Stimulated activated naive CD8-positive, alpha-beta T cell treated with anti-CD3 and anti-CD28 coated beads, Interleukin-15, Interleukin-2, amounts not matched to agents 100 U/mL and 50 U/mL, for 24 hours (primary cell): ENCODE measurements at regions not wholly inside any gene's neighbourhood (a gene's known extent, or its start where the extent isn't known, plus 50 kb on each side); places are given as distances from the start of the nearest gene placed in this dataset.
"Not testable (repeated sequence)": the region's sequence is repeated elsewhere in the genome, so short reads cannot be mapped to it uniquely, and the experiment has no call there.

Experiments used
- ATAC-seq: fragments of 150-1000 bp; cut with Tn5 transposase; one replicate; pipeline ENCODE4 v1.10.0; 2021
- DNase-seq: peaks from one replicate; pipeline ENCODE4 v3.0.0; 2021

DNA sequence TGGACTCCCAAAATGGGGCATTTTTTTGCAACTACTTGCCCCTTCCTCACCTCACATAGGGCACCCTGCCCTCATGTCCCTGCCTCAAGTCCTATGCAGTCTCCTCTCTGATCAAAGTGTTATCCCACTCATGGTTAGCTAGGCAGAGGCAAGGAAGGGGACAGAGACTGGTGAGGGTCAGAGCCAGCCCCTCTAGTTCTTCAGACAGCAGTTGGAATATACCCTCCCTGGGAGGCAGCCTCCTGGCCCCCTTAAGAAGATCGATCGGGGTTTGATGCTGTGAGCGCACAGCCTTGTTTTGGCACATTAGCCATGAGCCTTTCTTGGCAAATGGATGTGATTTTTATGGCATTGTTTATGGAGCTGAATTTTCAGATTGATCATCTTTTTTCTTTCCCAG is 436.9 kb downstream of the BUD13 start:
- DNase-seq = no peak
- no peak for ATAC-seq

DNA sequence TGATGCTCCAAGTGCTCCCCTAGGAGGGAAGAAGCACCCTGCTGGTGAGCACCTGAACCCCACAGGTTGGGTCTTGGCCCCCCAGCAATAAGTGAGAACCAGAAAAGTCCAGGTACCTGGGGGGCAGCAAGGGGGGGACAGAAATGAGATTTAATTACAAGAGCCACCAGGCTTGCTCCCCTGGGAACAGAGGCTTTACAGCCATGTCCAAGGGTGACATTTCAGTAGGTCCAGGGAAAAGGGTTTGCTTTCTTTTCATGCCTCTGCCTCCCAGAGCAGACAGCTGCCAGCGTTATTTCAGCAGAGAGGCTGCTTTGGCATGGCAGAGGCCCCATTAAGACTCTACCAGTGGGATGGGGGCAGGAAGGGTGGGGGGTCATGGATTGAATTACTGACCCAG is 437.7 kb downstream of the BUD13 start:
- ATAC-seq (no peak), DNase-seq (no peak)

DNA sequence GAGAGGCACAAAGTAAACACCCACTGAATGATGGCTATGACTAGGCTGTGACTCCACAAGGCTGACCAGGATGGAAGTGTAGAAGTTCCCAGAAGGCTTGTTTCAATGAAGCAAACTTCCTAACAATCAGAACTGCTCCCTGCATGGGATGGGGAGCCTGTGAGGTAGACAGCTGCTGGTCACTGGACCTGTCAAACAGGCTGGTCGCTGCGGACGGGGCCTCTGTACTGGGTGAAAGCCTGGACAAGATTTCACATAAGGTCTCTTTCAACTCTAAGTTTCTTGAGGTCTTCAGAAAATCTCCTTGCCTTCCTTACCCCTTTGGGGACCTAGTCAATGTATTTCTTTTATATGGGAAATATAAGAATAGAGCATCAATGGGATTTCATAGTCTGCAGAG is 438.2 kb downstream of the BUD13 start:
- ATAC-seq = no peak

DNA sequence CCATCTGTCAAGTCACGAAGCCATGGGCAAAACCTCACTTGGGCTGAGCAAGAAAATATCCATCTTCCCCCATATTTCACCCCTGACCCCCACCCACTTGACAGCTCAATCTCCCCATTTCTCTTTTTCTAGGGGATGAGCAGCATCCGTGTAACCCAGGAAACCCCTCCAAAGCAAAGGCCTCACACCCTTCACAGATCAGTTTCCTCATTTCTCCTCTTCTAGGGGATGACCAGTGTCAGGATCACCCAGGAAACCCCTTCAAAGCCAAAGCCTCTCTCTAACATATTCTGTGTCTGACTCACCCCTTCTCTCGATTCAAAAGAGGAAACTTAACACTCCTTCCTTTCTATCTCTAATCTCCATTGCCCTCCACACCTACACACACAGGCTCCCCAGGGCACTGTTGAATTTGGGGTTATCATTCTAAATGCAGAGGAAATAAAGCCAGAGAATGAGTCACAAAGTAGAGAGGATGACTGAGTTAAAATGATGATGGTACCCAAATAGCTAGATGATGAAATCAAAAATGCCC is 439.7 kb downstream of the BUD13 start:
- DNase-seq = no peak
- no peak for ATAC-seq

More for the DNA sequence above, 438.2 kb downstream of the BUD13 start:
- DNase-seq = no peak

DNA sequence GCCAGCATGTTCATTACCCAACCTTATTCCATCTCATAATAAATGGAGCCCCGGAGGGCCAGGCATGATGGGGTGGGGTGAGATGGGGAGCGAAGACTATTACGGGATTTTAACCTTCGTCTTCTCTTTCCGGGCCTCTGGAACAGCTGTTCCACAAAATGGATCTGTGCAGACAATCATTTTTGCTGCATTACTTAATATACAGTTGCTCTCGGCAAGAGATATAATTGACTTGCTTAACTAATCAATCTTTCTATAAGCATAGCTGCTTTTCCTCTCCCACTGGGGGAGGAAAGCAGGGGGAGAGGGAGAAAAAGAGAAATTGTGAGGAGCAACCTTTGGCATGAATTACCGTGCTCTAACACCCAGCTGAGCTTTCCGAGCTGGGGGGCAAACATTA is 440.4 kb downstream of the BUD13 start:
- ATAC-seq = no peak

DNA sequence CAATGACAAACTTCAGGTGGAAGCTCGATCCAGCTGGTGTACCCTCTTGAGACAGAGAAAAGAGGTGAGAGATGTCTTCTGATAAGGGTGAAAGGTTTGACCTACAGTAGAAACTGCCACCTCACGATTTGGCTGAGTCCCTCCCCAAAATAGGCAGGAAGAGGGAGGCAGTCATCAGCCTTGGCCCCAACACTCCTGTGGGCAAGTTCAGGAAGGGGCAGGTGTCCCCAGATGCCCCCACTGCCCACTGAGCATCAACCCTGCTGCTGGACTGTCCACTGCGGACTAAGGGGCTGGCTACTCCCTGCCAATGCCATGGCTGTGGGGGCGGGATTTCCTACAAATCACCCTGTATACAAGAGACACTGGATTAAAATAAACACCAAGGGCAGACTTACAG is 441.4 kb downstream of the BUD13 start:
- DNase-seq (no peak), ATAC-seq (no peak)

More for the DNA sequence above, 440.4 kb downstream of the BUD13 start:
- DNase-seq = no peak

DNA sequence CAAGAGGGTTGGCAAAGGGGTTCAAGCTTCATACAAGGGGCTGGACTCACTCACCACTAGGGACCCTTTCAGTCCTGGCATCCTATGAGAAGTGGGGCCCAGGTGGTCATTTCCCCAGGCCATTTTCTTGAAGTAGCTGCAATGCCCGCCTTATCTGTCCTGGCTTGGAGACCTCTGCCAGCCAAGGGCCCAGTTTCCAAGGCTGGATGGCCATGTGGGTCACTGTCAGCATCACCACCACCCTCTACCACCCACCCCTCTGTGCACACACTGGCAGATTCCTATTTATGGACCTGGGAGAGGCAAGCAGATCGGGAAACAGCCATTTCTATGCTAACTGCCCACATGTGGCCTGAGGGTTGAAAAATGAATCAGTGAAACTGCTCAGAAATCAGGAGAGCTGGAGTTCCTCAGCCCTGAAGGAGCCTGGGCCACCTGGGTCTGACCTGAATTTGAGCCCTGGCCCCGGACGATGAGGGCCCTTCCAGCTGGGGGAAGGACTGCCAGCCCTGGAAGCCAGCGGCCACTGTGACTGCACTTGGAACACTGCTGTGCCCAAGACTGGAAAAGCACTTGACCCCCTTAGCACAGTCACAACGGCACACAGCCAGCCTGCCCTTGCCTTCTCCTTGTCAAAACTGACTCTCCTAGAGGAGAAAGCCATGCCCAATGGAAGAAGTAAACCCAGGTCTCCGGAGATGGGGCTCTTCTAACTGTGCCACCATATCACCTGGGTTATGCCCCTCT is 442.2 kb downstream of the BUD13 start:
- DNase-seq (no peak), ATAC-seq (no peak)

DNA sequence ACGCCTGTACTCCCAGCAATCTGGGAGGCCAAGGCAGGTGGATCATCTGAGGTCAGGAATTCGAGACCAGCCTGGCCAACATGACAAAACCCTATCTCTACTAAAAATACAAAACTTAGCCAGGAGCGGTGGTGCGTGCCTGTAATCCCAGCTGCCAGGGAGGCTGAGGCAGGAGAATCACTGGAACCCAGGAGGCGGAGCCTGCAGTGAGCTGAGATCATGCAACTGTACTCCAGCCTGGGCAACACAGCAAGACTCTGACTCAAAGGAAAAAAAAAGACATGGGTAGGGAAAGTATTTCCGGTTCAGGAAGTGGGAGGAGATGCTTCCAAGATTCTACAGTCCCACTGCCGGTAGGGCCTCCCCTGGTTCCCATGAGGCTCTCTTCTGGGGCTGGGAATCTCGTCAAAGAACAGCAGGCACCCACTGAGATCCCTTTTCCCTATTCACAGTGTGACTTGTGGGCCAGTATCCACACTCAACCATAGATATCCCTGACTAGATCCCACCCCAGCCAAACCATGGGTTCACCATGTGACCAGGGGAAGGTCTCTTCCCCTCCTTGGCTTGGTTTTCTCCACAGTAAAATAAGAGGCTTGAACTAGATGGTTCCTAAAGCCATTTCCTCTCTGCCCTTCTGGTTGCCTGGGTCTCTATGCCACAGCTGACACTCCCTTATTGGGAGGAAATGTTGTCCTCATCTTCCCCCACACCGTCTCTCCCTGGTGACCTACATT is 443.3 kb downstream of the BUD13 start:
- ATAC-seq = no peak
- no peak for DNase-seq

DNA sequence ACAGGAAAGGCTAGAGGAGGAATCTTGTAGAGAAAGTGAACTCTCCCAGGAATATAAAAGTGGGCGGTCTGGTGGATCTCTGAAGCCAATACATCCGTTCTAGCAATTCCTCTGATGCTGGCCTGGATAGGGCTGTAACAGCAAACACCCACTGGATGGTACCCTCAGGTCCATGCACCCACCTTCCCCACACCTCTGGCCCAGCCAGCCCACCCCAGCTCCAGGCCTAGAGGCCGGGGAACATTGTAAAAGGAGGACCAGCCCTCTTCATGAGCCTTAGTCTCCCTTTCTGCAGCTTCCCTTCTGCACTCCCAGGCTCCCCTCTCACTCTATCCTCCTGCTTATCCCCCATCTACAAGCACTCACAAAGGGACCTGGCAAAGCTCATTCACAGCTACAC is 443.9 kb downstream of the BUD13 start:
- ATAC-seq (no peak), DNase-seq (no peak)

DNA sequence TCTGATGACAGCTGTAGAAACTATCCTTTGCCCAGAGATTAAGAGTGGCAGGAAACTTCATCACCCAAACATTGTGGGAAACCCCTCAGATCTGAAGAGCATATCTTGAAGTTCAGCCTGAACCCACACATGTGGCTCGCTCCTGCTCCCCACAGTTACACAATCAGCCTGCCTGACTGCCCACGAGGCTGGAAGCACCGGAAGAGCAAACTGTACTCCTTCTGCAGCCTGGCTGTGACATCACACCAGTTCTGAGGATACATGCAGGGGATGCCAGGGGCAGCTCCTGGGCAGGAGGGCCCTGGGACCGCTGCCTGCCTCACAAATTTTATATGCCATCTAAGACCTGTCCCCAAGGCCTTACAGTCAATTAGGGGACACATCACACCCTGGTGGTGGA is 444.4 kb downstream of the BUD13 start:
- DNase-seq (no peak), ATAC-seq (no peak)

DNA sequence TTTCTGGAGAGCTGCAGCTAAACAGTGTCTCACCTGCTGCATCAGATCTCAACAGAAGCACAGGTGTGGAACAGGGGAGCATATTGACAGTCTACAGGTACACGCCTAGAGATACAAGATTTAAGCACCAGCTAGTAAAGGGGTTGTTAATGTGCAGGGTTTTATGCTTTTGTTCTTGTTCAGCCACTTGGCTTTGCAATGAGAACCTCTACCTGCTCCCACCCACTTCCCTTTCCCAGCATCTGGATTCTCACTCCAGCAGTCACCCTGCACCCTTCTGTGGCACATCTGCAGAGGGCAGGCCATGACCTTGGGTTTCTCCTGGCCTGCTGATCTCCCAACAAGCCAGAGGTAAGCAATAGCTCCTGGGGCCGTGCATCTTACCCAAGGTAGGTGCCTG is 446.6 kb downstream of the BUD13 start:
- DNase-seq = no peak
- ATAC-seq = no peak

DNA sequence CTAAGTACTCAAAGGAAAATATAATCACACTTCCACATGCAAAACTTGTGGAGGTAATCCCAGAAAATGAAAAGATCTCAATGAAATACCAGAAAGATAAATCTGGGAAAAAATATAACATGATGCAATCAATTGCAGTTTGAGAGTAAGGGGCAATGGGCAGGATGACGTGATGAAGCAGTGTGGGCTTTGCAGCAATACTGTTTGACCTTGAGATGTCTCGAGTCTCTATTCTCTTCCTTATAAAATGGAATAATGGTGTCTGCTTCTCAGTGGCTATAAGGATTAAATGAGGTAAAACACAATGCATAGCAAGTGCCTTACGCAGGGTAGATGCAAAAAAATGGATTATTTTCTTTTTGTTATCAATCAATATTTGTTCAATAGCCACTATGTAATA is 447.5 kb downstream of the BUD13 start:
- DNase-seq (no peak), ATAC-seq (no peak)

DNA sequence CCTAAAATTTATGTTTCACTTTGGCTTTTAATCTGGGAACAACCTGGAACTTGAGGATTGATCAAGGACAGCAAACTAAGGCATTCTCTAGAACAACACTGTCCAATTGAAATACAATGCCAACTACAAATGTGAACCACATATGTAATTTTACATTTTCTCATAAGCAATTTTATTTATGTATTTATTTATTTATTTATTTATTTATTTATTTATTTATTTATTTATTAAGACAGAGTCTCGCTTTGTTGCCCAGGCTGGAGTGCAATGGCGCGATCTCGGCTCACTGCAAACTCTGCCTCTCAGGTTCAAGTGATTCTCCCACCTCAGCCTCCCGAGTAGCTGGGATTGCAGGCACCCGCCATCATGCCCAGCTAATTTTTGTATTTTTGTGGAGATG is 448.7 kb downstream of the BUD13 start:
- not testable (repeated sequence) for ATAC-seq

DNA sequence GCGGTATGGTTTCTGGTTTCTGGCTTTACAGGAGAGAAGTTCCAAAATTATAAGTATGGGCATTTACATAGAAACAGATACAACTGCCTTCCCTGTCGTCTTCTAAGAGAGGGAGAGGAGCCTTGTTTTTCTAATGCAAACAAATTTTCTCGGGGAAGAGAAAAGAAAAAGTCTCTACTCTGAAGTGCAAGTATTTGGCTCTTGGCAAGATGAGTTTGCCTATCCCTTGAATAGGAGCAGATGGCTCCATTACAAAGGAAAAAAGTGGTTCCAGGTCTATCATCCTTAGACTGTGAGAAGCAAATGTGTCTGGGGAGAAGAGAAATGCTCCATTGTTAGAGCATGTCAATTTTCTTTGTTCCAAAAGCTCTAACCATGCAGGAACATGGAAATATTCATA is 455.6 kb downstream of the BUD13 start:
- ATAC-seq = no peak
- no peak for DNase-seq

More for the DNA sequence above, 448.7 kb downstream of the BUD13 start:
- DNase-seq = not testable (repeated sequence)

DNA sequence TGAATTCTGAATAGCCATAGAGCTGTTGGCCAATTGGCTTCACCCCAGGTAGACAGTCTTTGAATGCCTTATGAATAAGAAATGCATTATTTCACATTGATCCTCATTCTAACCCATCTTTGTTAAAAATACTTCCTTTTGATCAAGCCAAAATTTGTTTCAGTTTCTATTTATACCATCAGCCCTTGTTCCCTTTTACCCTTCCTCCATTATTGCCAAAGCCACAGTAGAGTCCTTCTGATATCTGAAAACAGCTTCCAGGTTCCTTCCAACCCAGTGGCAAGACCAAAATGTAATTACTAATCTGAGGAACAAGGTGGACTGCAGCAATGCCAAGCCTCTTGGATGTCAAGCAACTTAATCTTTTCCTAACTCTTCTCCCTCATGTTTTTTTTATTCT is 458.8 kb downstream of the BUD13 start:
- ATAC-seq (no peak), DNase-seq (no peak)

DNA sequence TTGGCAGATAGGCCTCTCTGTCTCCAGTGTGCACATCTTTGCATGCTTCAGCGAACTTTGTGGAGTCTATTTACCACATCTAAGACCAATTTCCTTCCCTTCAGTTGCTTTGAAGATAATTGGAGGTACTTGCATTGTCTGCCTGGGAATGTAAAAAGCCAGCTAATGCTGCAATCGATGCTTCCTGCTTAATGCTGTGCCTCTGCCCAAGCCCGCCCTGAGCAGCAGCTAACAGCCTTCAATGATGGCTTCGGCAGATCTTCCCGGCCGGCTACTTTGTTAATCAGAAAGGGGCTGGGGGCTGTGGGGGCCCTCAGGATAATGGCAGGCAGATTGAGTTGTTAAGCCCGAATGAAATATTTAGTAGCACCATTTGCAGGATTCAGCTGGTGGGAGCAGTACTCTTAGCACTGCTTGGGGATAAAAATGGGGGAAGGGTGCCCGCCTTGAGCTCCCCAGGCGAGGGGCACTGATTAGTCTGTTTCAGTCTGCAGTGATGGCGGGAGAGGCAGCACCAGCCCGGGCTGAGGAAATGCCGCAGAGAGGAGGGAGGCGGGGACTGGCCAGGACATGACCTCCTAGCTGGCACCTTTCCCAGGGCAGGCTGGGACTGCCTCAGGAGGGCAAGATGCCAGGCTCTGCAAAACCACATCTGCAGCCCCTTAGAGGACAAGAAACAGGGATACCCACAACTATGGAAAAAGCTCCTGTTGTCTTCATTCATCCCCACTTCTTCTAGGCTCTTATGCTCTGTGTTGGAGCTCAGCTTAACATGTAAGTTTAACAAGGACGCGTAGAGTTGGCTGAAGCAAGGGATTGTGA is 460.0 kb downstream of the BUD13 start:
- no peak for ATAC-seq
- DNase-seq = no peak

DNA sequence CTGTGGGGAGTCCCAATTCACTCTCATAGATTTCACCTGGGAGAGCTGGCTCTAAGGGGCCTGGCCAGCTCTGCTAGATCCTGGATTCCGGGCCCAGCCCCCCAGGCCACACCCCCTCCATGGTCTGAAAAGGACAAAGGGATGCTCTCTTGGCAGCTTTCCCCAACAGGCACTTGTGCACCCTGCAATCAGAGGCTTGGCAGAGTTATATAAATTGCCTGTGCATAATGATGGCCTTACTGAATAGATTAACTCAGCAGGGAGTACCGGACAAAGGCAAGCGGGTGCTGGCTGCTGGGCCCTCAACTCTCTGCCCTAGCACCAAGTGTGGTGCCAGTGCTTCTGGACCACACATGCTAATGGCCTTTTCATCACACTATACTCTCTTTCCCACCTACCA is 461.6 kb downstream of the BUD13 start:
- DNase-seq (no peak), ATAC-seq (no peak)

DNA sequence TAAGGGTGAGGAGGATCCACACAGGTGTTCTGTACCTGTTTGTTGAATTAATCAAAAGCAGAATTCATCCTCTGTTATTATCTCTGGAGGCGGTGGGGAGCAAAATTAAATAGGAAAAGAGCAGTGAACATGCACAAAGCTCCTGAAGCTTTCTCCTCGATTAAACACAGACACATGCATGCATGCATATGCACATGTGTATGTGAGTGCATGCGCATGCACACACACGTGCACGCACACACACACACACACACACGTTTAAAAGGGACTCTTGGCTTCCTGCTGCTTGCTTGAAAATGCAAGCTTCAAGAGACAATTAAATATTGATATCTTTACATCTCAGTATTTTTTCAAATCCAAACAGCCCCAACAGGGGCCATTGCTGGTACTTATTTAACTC is 462.1 kb downstream of the BUD13 start:
- ATAC-seq = no peak
- no peak for DNase-seq

DNA sequence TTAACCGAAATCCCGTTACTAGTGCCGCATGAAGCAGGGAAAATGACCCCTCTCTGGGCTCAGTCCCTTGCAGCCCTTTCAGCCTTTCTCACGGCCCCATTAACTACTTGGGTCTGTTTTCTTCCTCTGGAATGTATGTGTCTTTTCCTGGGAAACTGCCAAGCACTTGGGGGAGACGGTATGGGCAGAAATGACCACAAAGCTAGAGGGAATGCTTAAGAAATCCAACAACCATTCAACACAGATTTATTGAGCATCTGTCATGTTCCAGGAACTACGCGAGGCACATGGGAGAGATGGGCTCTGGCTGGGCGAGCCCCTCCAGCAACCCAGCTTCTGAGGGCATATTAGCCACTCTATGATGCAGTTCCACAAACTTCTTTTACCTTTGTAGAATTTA is 462.6 kb downstream of the BUD13 start:
- ATAC-seq = no peak
- DNase-seq = no peak

DNA sequence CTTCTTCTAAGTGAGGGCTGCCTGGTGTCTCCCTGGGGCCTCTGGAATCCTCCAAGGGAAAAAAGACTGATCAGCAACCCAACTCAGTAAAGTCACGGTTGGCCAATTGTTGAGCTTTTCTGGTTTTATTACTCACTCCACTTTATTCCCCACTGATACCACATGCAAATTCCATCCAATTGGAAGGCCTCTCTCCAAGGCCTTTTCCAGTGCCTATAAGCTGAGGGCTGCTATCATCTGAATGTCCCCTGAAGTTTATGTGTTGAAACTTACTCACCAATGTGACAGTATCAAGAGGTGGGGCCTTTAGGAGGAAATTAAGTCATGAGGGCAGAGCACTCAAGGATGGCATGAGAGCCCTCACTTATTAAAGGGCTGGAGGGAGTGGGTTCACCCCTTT is 463.3 kb downstream of the BUD13 start:
- DNase-seq (no peak), ATAC-seq (no peak)

DNA sequence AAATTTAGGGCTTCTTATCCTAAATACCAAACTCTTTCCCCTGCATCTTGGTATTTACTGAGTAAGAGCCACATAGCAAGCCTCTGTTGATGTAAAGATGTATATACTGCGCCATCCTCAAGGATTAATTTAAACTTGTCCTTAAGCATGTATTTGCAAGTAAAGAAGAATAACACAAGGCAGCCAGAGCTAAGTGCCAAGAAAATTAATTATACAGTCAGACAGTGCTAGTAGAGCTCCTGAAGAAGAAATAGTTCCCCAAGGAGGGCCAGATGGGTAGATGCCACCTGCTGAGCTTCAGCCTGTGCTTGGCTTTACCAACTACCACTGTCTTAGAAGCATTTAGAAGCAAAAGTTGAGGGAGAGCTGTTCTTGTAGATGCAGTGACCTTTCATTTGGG is 470.0 kb downstream of the BUD13 start:
- ATAC-seq (no peak), DNase-seq (no peak)

DNA sequence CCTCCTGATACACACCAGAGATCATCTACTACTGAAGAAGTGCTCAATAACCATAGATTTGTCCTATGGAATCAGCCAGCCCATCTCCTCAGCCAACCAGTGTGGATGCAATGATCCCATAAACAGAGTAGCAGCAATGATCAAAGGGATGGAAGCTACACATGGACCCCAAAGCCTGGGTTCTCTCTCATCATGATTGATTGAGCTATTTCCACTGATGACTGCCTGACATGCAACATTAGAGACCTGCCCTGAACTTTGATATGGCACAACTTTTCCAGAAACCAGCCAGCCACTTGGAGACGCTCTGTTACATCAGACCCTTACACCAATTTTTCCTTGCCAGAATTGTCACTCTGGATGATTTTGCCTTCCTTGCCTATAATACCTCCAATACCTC is 471.6 kb downstream of the BUD13 start:
- no peak for ATAC-seq
- DNase-seq = no peak

DNA sequence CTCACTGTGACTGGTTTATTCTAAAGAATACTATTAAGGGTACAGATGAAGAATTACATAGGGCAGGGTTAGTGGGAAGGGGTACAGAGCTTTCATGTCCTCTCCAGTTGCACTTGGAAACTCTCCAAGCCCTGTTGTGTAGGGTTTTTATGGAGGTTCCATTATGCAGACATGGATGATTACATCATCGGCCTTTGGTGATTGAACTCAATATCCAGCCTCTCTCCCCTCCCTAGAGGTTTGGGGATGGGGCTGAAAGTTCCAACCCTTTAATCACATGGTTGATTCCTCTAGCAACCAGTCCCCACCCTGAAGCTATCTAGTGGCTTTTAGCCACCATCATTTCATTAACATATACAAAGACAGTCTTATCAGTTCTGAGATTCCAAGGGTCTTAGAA is 472.6 kb downstream of the BUD13 start:
- ATAC-seq (no peak), DNase-seq (no peak)
